ENCODE measurements at regions not wholly inside any gene's neighbourhood (a gene's known extent, or its start where the extent isn't known, plus 50 kb on each side); places are given as distances from the start of the nearest gene placed in this dataset.

DNA sequence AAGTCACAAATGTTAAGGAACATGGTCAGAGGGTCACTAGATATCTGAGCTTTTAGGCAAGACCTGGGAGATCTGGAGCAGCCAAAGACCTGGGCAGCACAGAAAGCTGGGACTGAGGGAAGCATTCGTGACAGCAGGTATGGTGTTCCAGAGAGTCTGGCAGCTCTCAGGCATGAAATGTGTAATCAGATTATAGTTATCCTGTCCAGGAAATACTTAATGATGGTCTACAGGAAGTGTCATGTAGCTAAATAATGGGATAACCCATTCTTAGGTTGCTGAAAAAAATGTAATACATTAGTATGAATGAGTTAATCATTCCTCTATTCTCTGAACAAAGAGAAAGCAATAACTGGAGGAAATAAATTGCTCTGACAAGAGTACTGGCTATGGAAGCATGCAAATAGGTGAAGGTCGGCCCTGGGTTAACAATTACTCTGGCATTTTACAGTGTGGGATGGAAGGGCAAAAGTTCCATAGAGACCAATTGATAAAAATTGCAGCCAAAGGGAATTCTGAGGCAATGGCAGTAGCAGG lies 740.5 kb downstream of the CBLN4 start:
- TF ChIP-seq, protein P1, sequence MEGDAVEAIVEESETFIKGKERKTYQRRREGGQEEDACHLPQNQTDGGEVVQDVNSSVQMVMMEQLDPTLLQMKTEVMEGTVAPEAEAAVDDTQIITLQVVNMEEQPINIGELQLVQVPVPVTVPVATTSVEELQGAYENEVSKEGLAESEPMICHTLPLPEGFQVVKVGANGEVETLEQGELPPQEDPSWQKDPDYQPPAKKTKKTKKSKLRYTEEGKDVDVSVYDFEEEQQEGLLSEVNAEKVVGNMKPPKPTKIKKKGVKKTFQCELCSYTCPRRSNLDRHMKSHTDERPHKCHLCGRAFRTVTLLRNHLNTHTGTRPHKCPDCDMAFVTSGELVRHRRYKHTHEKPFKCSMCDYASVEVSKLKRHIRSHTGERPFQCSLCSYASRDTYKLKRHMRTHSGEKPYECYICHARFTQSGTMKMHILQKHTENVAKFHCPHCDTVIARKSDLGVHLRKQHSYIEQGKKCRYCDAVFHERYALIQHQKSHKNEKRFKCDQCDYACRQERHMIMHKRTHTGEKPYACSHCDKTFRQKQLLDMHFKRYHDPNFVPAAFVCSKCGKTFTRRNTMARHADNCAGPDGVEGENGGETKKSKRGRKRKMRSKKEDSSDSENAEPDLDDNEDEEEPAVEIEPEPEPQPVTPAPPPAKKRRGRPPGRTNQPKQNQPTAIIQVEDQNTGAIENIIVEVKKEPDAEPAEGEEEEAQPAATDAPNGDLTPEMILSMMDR (IDR thresholded peaks at IDR 0.05; ENCODE audit: insufficient read depth, low read length, poor library complexity, severe bottlenecking), result no peak
- H3K36me3 ChIP-seq (ENCODE audit: control insufficient read depth, insufficient read depth, low read length), result no peaks in the 10 kb centered on the region
- DNase-seq (ENCODE audit: extremely low read depth, insufficient read length), result no peak
- no peak overlapping the region for H3K4me3 ChIP-seq (replicated peaks; ENCODE audit: low read depth, low read length)
- H3K27me3 ChIP-seq (replicated peaks; ENCODE audit: control insufficient read depth, insufficient read depth, low read length), result no peaks in the 10 kb centered on the region

DNA sequence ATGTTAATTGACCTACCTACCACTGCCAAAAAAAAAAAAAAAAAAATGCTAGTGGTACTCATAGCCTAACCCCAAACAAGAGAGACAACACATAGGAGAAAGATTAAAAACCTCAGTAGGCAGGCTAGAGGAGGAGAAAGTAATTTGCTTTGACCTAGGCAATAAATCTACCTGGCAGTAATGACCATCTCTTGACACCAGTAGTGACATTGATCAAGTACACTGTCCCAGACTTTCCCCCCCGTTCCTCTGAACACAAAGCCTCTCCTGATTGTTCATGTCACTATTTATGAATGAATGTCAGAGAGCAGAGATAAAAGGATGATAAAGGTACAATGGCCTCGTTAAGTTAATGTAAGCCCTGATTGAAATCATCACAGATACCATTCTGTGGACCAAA lies 746.8 kb downstream of the CBLN4 start:
- TF ChIP-seq, protein P1 (IDR thresholded peaks at IDR 0.05; ENCODE audit: insufficient read depth, low read length, poor library complexity, severe bottlenecking), result no peak
- DNase-seq (ENCODE audit: extremely low read depth, insufficient read length), result no peak

DNA sequence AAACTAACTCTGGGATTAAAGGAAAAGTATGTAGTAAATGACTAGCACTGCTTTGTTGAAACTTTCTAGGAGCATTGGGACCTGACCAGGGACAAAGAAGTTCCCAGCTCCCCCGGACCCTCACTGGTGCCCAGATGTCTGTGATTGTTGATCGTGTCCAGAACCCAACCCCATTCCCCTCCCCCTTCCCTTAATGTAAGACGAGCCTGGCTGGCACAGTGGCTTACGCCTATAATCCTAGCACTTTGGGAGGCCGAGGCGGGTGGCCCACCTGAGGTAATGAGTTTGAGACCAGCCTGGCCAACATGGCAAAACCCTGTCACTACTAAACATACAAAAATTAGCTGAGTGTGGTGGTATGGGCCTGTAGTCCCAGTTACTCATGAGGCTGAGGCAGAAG lies 750.3 kb downstream of the CBLN4 start:
- Histone ChIP-seq H3K36me3 (ENCODE audit: control insufficient read depth, insufficient read depth, low read length) (no peaks in the 10 kb centered on the region), H3K27me3 (replicated peaks; ENCODE audit: control insufficient read depth, insufficient read depth, low read length) (no peaks in the 10 kb centered on the region), H3K4me3 (replicated peaks; ENCODE audit: low read depth, low read length) (no peak overlapping the region)
- no peak for DNase-seq (ENCODE audit: extremely low read depth, insufficient read length)
- TF ChIP-seq, protein P1 (IDR thresholded peaks at IDR 0.05; ENCODE audit: insufficient read depth, low read length, poor library complexity, severe bottlenecking), result no peak

More for the DNA sequence above, 746.8 kb downstream of the CBLN4 start:
- Histone ChIP-seq H3K4me3 (replicated peaks; ENCODE audit: low read depth, low read length) (no peak overlapping the region), H3K36me3 (ENCODE audit: control insufficient read depth, insufficient read depth, low read length) (no peaks in the 10 kb centered on the region), H3K27me3 (replicated peaks; ENCODE audit: control insufficient read depth, insufficient read depth, low read length) (no peaks in the 10 kb centered on the region)

DNA sequence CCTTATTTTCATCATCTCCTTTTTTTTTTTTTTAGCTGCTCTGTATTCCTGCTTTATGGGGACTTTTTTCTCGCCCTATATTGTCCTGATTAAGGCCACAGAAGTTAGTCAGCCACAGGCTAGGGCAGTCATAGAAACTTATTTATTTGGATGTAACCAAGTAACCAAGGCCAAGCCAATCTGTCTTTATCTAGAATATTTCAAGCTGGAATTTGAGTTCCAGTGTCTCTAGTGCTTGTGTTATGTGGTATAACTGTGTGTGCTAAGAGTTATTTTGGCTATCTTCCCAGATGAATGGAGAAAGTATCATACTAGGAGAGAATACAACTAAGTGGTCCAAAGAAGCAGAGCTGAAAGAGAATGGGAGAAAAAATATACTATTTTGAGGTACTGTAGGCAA lies 751.5 kb downstream of the CBLN4 start:
- no peaks in the 10 kb centered on the region for H3K27me3 ChIP-seq (replicated peaks; ENCODE audit: control insufficient read depth, insufficient read depth, low read length)
- TF ChIP-seq, protein P1 (IDR thresholded peaks at IDR 0.05; ENCODE audit: insufficient read depth, low read length, poor library complexity, severe bottlenecking), result no peak
- DNase-seq (ENCODE audit: extremely low read depth, insufficient read length), result no peak
- no peak overlapping the region for H3K4me3 ChIP-seq (replicated peaks; ENCODE audit: low read depth, low read length)
- H3K36me3 ChIP-seq (ENCODE audit: control insufficient read depth, insufficient read depth, low read length), result no peaks in the 10 kb centered on the region

DNA sequence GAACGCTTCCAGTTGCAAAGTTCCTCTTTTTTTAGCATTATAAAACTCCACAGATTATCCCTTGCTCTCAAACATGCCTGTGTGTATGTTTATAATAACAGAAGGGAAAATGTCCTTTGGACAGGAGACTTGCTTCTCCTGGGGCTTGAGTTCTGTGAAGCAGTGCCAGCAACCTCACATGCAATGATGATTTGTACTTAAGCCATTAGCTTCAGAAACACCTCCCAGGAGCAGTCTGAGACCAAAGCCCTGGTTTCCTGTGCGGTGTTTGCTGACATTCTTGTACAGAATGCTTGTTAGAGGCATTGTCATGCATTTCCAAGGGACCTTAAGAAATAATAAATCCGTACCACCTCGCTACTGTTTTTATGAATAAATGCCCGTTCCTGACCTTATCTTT lies 752.8 kb downstream of the CBLN4 start:
- TF ChIP-seq, protein P1 (IDR thresholded peaks at IDR 0.05; ENCODE audit: insufficient read depth, low read length, poor library complexity, severe bottlenecking), result no peak
- no peak for DNase-seq (ENCODE audit: extremely low read depth, insufficient read length)

DNA sequence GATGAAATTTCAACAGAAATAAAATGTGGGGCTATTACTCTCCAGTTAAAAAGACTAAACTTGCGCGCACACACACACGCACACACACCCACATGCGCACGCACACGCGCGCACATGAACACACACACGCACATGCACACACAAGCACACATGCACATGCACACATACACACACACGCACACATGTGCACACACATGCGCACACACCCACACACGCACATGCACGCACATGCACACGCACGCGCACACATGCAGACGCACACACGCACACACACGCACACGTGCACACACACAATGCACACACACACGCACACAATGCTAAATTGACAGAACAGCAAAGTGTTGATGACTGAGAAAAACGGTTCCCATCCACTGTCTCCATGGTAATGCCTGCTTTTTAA lies 754.1 kb downstream of the CBLN4 start:
- H3K4me3 ChIP-seq (replicated peaks; ENCODE audit: low read depth, low read length), result no peak overlapping the region
- H3K27me3 ChIP-seq (replicated peaks; ENCODE audit: control insufficient read depth, insufficient read depth, low read length), result no peaks in the 10 kb centered on the region
- no peak for DNase-seq (ENCODE audit: extremely low read depth, insufficient read length)
- TF ChIP-seq, protein P1 (IDR thresholded peaks at IDR 0.05; ENCODE audit: insufficient read depth, low read length, poor library complexity, severe bottlenecking), result no peak
- H3K36me3 ChIP-seq (ENCODE audit: control insufficient read depth, insufficient read depth, low read length), result no peaks in the 10 kb centered on the region

More for the DNA sequence above, 752.8 kb downstream of the CBLN4 start:
- no peak overlapping the region for H3K4me3 ChIP-seq (replicated peaks; ENCODE audit: low read depth, low read length)
- no peaks in the 10 kb centered on the region for H3K36me3 ChIP-seq (ENCODE audit: control insufficient read depth, insufficient read depth, low read length)
- no peaks in the 10 kb centered on the region for H3K27me3 ChIP-seq (replicated peaks; ENCODE audit: control insufficient read depth, insufficient read depth, low read length)
